Epithelial cell of esophagus (primary cell): ENCODE measurements at regions not wholly inside any gene's neighbourhood (a gene's known extent, or its start where the extent isn't known, plus 50 kb on each side); places are given as distances from the start of the nearest gene placed in this dataset.

Experiments used
- DNase-seq: peaks from one replicate; pipeline ENCODE4 v3.0.0; 2010; ENCODE audit warnings: low read depth
- H3K4me3 ChIP-seq: 2 replicates; pipeline ENCODE4 v1.5.1; 2011; ENCODE audit warnings: mild to moderate bottlenecking, low read length, control low read depth
- CTCF ChIP-seq: IDR thresholded peaks from 2 replicates; pipeline ENCODE4 v1.5.1; 2011; ENCODE audit warnings: low read depth, mild to moderate bottlenecking, low read length, control low read depth, inconsistent platforms; ENCODE audit not compliant: insufficient read depth; ENCODE audit errors: missing control alignments

DNA sequence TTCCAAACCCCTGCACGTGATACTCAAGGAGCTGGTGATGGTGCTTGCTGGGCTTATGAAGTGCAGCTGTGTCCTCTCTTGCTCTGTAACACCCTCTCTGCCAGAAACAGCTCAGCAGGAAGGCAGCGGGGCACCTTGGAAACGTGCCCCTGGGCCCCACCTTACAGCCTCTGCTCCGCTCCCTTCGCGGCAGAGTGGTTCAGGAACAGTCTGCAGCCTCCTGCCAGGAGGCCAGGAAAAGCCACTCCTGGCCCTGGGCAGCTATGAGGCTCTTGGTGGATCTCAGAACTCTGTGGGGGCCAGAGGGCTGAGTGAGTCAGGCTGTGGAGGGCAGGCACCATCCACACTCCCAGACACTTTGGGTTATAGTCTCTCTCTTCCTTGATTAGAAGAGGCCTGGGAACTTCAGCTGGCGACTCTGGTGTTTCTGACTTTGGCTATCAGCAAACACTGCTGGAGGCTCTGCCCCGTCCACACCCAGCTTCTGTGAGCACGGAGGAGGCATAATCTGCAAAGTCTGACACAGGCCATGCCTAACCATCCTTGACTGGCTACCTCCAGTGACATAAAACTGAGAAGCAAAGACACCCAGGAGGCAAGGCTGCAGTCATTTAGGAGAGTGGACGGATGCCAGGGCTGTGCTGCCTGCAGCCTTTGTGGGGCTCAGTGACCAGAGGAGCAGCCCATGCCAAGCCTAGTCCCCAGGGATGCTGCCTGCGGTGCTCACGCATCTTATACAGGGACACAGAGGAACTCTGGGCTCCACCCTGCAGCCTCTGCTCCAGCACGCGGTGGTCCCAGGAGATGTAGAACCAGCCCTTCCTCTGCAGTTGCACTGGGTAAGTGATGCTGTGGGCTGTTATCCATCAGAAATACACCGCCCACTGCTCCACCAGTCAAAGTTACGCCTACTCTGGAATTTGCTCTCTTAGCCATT, 65.3 kb downstream of the METRNL start:
- no peak overlapping the region for H3K4me3 ChIP-seq
- DNase-seq, result no peak
- TF ChIP-seq CTCF, result no peak

DNA sequence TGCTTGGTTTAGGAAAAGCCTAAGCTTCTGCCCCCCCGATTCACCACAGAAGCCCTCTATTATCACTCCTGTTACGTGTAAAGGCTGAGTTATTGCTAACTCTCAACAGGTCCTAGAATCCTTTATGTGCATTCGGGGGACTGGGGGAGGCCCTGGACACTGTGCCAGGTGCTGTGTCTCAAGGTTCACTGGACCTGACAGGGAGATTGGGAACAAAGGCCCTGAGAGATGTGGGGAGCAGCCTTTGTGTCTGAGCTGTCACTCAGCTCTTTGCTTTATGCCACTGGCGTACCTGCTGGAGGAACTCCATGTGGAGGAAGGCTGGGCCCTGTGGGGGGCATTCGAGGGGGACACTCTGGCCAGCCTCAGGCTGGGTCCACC, 65.9 kb downstream of the METRNL start:
- H3K4me3 ChIP-seq, result no peak overlapping the region
- TF ChIP-seq CTCF, result no peak
- no peak for DNase-seq

GRCh38 chr17:83145831-83146230, 66.4 kb downstream of the METRNL start:
- H3K4me3 ChIP-seq, result no peak overlapping the region
- no peak for TF ChIP-seq CTCF
- DNase-seq, result no peak

- no peak overlapping the region for H3K4me3 ChIP-seq
- TF ChIP-seq CTCF, result no peak
- DNase-seq, result no peak
Observed at GRCh38 chr17:83146347-83146746, 66.9 kb downstream of the METRNL start.

DNA sequence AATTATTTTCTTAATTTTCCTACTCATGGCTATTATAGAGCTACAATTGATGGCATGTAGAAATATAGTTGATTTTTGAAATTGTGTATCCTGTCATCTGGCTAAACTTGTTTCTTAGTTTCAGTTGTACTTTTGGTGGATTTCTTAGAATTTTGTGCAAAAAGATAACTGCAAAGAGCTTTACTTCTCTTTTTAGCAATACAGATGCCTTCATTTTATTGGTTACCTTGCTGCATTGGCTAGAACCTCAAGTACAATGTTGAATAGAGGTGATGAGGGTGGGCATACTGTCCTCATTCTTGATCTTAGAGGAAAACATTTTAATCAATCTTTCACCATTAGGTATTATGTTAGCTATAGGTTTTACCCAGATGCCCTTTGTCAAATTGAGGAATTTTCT, 67.9 kb downstream of the METRNL start:
- DNase-seq, result no peak
- H3K4me3 ChIP-seq, result no peak overlapping the region
- no peak for TF ChIP-seq CTCF

DNA sequence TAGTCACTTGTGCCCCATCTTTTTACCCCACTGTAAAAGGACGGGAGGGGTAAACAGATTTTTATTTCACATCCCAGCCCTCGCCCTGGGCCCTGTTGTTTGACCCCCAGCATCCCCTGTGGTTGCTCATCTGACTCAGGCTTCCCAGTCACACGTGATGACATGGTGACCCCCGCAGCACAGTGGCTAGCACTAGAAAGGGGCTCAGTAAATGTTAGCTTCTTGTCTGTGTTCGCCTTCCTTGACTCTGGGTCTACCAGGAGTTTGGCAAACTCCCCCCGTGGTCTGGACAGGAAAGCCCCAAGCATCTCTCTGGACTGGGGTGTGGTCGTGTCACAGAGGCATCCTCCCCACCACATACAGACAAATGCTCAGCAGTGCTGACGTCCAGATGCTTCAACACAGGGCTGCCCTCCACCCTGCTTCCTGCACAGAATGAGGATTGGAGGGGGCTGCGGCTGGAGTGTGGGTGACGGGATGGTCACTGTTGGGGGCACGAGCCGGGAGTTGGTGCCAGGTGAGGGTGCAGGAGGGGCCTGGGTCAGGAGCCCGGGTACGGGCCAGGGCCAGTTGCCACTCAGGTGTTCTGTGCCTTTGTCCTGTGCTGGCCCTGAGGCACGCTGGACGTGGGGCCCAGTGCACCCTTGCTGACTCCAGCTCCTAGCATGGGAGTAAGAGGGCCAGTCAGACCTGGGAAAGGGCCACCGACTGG, 69.1 kb downstream of the METRNL start:
- DNase-seq, result no peak
- no peak for TF ChIP-seq CTCF
- H3K4me3 ChIP-seq, result no peak overlapping the region
